Colonic mucosa (tissue), 4 donors: ENCODE measurements at regions not wholly inside any gene's neighbourhood (a gene's known extent, or its start where the extent isn't known, plus 50 kb on each side); places are given as distances from the start of the nearest gene placed in this dataset.

Source experiments
- DNase-seq: peaks from one replicate; pipeline ENCODE4 v3.0.0-alpha.2; 2020
- H3K27ac ChIP-seq: fragments of 200-600 bp; one replicate; pipeline ENCODE4 v1.8.0; 2021
- H3K27me3 ChIP-seq: fragments of 200-600 bp; one replicate; pipeline ENCODE4 v1.8.0; 2021
- H3K36me3 ChIP-seq: fragments of 200-600 bp; one replicate; pipeline ENCODE4 v1.8.0; 2021
- H3K4me1 ChIP-seq: fragments of 200-600 bp; one replicate; pipeline ENCODE4 v1.8.0; 2021; ENCODE audit warnings: mild to moderate bottlenecking
- H3K4me3 ChIP-seq: fragments of 200-600 bp; one replicate; pipeline ENCODE4 v1.8.0; 2021
- H3K9ac ChIP-seq, 2 donors: one replicate each; pipeline ENCODE4 v1.7.0; 2013; ENCODE audit warnings: control low read depth in 2 of 2, low read depth in 2 of 2, low read length in 2 of 2
- H3K9me3 ChIP-seq: fragments of 200-600 bp; one replicate; pipeline ENCODE4 v1.8.0; 2021
- intact Hi-C: fragments of 100-400 bp; cut with DNase I; formaldehyde crosslinking; loops from one replicate; pipeline ENCODE4 v1.14.1; 2022
- TF ChIP-seq, protein P1 (sequence below): fragments of 200-600 bp; IDR thresholded peaks from one replicate; pipeline ENCODE4 v1.8.0; 2022; ENCODE audit warnings: antibody characterized with exemption, mild to moderate bottlenecking
- donor health status: healthy.
- donor health status: DM: no; HTN: no; CAD: no.
- donor health status: DM: no; HTN: no; CAD: no.

DNA sequence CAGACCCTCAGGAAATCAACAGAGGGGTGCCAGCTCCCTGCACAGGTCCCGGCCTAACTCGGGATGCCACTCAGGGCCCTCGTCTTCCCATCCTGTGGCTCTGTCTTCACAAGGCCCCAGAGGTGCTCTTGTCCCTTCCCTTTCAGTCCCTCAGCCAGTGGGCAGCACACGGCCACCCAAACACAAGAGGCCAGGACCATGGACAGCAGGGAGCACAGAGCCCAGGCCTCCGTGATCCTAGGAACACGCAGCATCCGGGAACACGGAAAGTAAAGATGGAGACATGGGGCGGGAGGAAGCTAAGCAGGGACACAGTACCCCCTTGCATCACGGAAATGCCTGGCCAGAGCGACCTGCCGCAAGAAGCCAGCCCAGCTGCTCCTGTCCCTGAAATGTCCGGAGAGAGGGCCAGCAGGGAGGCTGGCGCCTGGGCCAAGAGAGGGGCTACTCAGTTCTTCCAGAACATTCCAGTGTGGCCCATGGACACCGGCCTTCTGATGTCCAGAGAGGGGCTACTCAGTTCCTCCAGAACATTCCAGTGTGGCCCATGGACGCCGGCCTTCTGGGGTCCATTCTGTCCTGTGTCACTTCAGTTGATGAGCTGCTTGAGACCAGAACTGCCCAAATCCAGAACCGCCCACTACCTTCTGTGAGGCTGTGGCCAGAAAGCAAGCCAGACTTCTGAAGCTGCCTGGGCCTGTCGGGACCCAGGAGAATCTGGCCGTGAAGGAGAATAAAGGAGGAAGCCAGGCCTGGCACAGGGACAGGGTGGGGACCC, 274.0 kb downstream of the BRD1 start:
- Histone ChIP-seq H3K9me3 (no peaks in the 10 kb centered on the region), H3K27me3 (no peaks in the 10 kb centered on the region), H3K27ac (no peak overlapping the region), H3K4me1 (no peaks in the 10 kb centered on the region), H3K4me3 (no peak overlapping the region), H3K36me3 (no peaks in the 10 kb centered on the region), H3K9ac (no peak overlapping the region)
- no peak for DNase-seq
- intact Hi-C loops: no loop called here
- TF ChIP-seq, protein P1, sequence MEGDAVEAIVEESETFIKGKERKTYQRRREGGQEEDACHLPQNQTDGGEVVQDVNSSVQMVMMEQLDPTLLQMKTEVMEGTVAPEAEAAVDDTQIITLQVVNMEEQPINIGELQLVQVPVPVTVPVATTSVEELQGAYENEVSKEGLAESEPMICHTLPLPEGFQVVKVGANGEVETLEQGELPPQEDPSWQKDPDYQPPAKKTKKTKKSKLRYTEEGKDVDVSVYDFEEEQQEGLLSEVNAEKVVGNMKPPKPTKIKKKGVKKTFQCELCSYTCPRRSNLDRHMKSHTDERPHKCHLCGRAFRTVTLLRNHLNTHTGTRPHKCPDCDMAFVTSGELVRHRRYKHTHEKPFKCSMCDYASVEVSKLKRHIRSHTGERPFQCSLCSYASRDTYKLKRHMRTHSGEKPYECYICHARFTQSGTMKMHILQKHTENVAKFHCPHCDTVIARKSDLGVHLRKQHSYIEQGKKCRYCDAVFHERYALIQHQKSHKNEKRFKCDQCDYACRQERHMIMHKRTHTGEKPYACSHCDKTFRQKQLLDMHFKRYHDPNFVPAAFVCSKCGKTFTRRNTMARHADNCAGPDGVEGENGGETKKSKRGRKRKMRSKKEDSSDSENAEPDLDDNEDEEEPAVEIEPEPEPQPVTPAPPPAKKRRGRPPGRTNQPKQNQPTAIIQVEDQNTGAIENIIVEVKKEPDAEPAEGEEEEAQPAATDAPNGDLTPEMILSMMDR: no peak

DNA sequence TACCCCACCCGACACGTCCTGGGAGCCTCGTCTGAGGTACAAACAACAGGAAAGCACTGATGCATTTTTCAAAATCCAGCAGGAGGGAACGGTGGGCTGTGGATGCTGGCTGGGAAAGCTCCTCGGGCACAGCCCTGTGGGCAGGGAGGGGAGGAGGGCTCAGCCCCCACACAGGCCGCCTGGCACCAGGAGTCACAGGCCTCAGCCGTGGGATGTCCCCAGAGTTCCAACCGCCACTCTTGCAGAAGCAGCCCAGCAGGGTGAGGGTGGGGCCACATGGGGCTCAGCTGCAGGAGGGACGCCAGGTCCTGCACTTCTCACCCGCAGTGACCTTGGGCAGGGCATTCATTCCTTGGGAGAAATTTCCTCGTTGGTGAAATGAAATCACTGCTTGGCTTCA, 274.6 kb downstream of the BRD1 start:
- intact Hi-C loops: no loop called here
- Histone ChIP-seq H3K27me3 (no peaks in the 10 kb centered on the region), H3K4me1 (no peaks in the 10 kb centered on the region), H3K9ac (no peak overlapping the region), H3K27ac (no peak overlapping the region), H3K36me3 (no peaks in the 10 kb centered on the region), H3K9me3 (no peaks in the 10 kb centered on the region), H3K4me3 (no peak overlapping the region)
- TF ChIP-seq, protein P1: no peak
- DNase-seq: no peak

DNA sequence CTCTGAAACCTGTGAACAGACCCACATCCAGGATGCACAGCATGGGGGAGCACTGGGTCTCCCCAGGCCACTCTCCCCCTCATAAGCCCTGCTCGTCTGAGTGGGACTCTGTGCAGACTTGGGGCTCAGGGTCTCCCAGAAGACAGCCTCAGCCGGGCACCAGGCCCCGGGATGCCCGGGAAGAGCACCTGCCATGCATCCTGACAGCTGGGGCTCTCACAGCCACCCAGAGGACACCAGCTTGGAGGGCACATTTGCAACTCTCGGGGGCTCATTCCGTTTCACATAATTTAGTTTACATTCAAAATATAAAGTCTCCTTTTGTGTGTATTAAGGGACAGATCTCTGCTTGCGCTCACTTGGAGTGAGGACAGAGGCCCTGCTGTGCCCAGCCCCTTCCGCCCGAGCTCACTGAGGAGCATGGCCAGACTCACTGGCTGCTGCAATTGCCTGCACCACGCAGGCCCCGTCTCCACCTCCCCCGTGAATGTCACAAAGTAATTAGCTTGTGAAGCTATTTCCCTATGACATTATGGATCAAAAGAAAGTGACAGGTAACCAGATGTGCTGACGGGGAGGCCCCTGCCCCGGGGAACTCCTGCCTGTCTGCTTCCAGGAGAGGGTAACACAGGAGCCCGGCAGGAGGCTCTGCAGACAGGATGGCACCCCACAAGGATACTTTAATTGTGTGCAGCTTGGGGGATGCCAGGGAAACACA, 275.6 kb downstream of the BRD1 start:
- intact Hi-C loops: no loop called here

DNA sequence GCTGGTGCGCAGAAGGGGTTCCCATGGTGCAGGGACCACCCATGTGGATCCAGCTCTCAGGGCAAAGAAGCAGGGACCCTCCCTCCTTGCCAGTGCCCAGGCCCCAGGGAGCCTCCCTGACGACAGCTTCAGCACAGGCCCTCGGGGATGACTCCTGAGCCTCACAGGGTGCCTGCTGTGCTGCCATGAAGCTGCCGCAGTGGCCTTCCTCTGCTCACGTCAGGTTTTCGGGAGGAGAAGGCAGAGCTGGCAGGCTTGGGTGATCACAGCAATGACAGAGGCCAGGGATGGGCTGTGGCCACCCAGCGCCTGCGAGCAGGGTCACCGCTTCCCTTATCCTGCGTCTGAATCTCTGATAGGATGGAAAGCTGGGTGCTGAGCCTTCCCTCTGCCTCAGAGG, 276.2 kb downstream of the BRD1 start:
- no peaks in the 10 kb centered on the region for H3K27me3 ChIP-seq
- H3K36me3 ChIP-seq: no peaks in the 10 kb centered on the region
- intact Hi-C loops: no loop called here
- TF ChIP-seq, protein P1: no peak
- H3K4me3 ChIP-seq: no peak overlapping the region
- no peak overlapping the region for H3K9ac ChIP-seq
- H3K4me1 ChIP-seq: no peaks in the 10 kb centered on the region
- no peak for DNase-seq
- no peaks in the 10 kb centered on the region for H3K9me3 ChIP-seq
- no peak overlapping the region for H3K27ac ChIP-seq

More for the DNA sequence above, 275.6 kb downstream of the BRD1 start:
- Histone ChIP-seq H3K4me1 (no peaks in the 10 kb centered on the region), H3K9me3 (no peaks in the 10 kb centered on the region), H3K36me3 (no peaks in the 10 kb centered on the region), H3K27me3 (no peaks in the 10 kb centered on the region), H3K9ac (no peak overlapping the region), H3K27ac (no peak overlapping the region), H3K4me3 (no peak overlapping the region)
- TF ChIP-seq, protein P1: no peak
- DNase-seq: no peak

DNA sequence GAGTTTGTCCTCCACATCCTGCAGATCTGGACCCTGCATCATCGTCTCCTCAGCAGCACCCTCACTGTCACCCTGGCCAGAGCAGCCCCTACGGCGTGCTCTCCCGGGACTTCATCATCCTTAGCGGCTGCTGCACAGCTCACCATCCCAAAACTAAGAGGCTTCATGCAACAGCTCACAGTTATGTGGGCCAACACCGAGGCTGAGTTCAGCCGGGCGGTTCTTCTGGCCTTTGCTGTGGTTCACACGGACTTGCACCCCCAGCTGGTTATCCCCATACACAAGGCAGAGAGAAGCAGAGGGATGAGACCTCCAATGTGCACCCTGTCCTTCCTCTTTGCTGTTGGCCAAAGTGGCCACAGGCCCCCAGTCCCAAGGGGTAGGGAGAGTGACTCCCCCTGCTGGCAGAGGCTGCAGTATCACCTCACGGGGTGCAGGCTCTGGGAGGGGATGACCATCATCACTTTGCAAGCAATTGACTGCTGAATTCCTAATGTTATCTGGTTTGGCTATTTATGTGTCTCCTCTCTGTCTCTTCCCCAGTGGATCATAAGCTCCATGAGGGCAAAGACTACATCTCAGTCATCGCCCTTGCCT, 276.8 kb downstream of the BRD1 start:
- Histone ChIP-seq H3K9ac (no peak overlapping the region), H3K27me3 (no peaks in the 10 kb centered on the region), H3K9me3 (no peaks in the 10 kb centered on the region), H3K27ac (no peak overlapping the region), H3K4me1 (no peaks in the 10 kb centered on the region), H3K4me3 (no peak overlapping the region), H3K36me3 (no peaks in the 10 kb centered on the region)
- intact Hi-C loops: no loop called here
- DNase-seq: no peak
- TF ChIP-seq, protein P1: no peak
